Sigmoid colon (tissue), 6 donors: ENCODE measurements at regions not wholly inside any gene's neighbourhood (a gene's known extent, or its start where the extent isn't known, plus 50 kb on each side); places are given as distances from the start of the nearest gene placed in this dataset.

Experiments used
- DNase-seq: peaks from one replicate; pipeline ENCODE4 v3.0.0-alpha.2; 2019
- H3K27ac ChIP-seq, 4 donors: fragments of 200-600 bp; sonication (generic); one replicate each; pipeline ENCODE4 v1.5.1; 2016 to 2019; ENCODE audit warnings: mild to moderate bottlenecking in 1 of 4
- H3K27me3 ChIP-seq, 3 donors: fragments of 200-600 bp; sonication (generic); one replicate each; pipeline ENCODE4 v1.5.1; 2019; ENCODE audit warnings: mild to moderate bottlenecking in 1 of 3
- H3K36me3 ChIP-seq, 4 donors: fragments of 200-600 bp; sonication (generic); one replicate each; pipeline ENCODE4 v1.5.1; 2016 to 2019
- H3K4me1 ChIP-seq, 4 donors: fragments of 200-600 bp; sonication (generic); one replicate each; pipeline ENCODE4 v1.5.1; 2017 to 2019
- H3K4me3 ChIP-seq, 4 donors: fragments of 200-600 bp; sonication (generic); one replicate each; pipeline ENCODE4 v1.5.1; 2017 to 2019; ENCODE audit warnings: mild to moderate bottlenecking in 2 of 4, moderate library complexity in 1 of 4
- H3K9me3 ChIP-seq, 4 donors: fragments of 200-600 bp in 3 of 4; sonication (generic) in 3 of 4; one replicate each; pipeline versions ENCODE4 v1.5.1 to v1.6.1; 2013 to 2019
- CTCF ChIP-seq, 4 experiments: fragments of 450-650 bp in 3 of 4; fragments of 200-600 bp in 1 of 4; IDR thresholded peaks; one replicate each; pipeline ENCODE4 v1.5.1; 2016 to 2019; ENCODE audit warnings: antibody characterized with exemption in 4 of 4, mild to moderate bottlenecking in 3 of 4, moderate library complexity in 2 of 4
- EP300 ChIP-seq, 4 donors: sonication (generic); formaldehyde crosslinking; IDR thresholded peaks; one replicate each; pipeline ENCODE4 v1.6.1; 2017; ENCODE audit warnings: antibody characterized with exemption in 4 of 4
- POLR2A ChIP-seq, 2 donors: fragments of 450-650 bp; IDR thresholded peaks; one replicate each; pipeline ENCODE4 v1.6.1; 2016; ENCODE audit warnings: antibody characterized with exemption in 2 of 2, mild to moderate bottlenecking in 2 of 2, moderate library complexity in 2 of 2
- POLR2AphosphoS5 ChIP-seq, 4 donors: sonication (generic); formaldehyde crosslinking; IDR thresholded peaks; one replicate each; pipeline ENCODE4 v1.6.1; 2017; ENCODE audit warnings: antibody characterized with exemption in 4 of 4
- whole genome bisulfite sequencing, 2 donors: extraction: QIAGEN DNeasy Blood & Tissue Kit; methylation state at CpG; one replicate each; pipeline ENCODE4 v1.1.7; 2013; 5-methylcytosine and 5-hydroxymethylcytosine counted together
- intact Hi-C: fragments of 100-400 bp; cut with DNase I; formaldehyde crosslinking; loops from one replicate; pipeline ENCODE4 v1.15.1; 2023
- donor health status: healthy with polysubstance abuse.
- donor health status: healthy.

DNA sequence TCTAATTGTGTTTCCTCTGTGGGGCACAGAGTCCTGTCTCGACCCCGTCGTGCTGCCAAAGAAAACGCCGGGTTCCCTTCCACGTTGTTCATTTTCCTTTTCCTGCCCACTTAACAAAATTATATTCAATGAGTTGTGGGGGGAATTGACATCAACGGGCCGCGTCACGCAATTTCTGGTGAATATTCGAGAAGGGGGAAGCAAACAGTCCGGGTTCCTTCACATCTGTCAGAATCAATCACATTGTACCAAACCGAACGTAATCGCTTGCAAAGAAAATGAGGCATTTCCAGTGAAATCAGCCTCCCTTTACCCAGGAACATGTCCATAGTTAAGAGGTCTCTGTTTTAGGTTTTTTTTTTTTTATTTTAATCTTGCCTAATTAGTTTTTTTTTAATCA, 243.5 kb downstream of the SHOX start:
- no peak overlapping the region for H3K27ac ChIP-seq
- no peaks in the 10 kb centered on the region for H3K4me1 ChIP-seq
- intact Hi-C loops: no loop called here
- H3K27me3 ChIP-seq: peaks cover 0 to 7% (median 4%) of the 10 kb centered on the region in 3 donors
- no peaks in the 10 kb centered on the region for H3K36me3 ChIP-seq
- no peak overlapping the region for H3K4me3 ChIP-seq
- TF ChIP-seq POLR2AphosphoS5 (IDR thresholded peaks at IDR 0.05): no peak
- peaks cover 0 to 4% (median 0%) of the 10 kb centered on the region in 4 donors for H3K9me3 ChIP-seq
- no peak for DNase-seq
- WGBS, 2 donors: 47 to 87% methylated on average over 15 of the region's 15 CpGs

- intact Hi-C loops: no loop called here
- no peak overlapping the region for H3K4me3 ChIP-seq
- H3K27me3 ChIP-seq: peaks cover 2 to 13% (median 6%) of the 10 kb centered on the region in 3 donors
- WGBS, 2 donors: 85 to 94% methylated on average over 7 of the region's 7 CpGs
- no peaks in the 10 kb centered on the region for H3K4me1 ChIP-seq
- no peaks in the 10 kb centered on the region for H3K36me3 ChIP-seq
- peaks cover 0 to 4% (median 0%) of the 10 kb centered on the region in 4 donors for H3K9me3 ChIP-seq
- no peak overlapping the region for H3K27ac ChIP-seq
- DNase-seq: no peak
- TF ChIP-seq POLR2AphosphoS5 (IDR thresholded peaks at IDR 0.05) (no peak), CTCF (IDR thresholded peaks at IDR 0.05) (no peak), POLR2A (IDR thresholded peaks at IDR 0.05) (no peak), EP300 (IDR thresholded peaks at IDR 0.05) (no peak)
Measured at GRCh38 chrX:873016-873415, 242.4 kb downstream of the SHOX start.

GRCh38 chrX:872090-872489, 241.5 kb downstream of the SHOX start:
- Histone ChIP-seq H3K9me3 (no peaks in the 10 kb centered on the region), H3K4me3 (no peak overlapping the region), H3K27ac (no peak overlapping the region), H3K36me3 (no peaks in the 10 kb centered on the region), H3K4me1 (no peaks in the 10 kb centered on the region), H3K27me3 (peaks cover 6 to 22% (median 8%) of the 10 kb centered on the region in 3 donors)
- DNase-seq: no peak
- intact Hi-C loops: no loop called here
- 92 to 97% methylated on average over 19 of the region's 19 CpGs for WGBS, 2 donors
- TF ChIP-seq CTCF (IDR thresholded peaks at IDR 0.05) (no peak), EP300 (IDR thresholded peaks at IDR 0.05) (no peak), POLR2AphosphoS5 (IDR thresholded peaks at IDR 0.05) (no peak), POLR2A (IDR thresholded peaks at IDR 0.05) (no peak)

DNA sequence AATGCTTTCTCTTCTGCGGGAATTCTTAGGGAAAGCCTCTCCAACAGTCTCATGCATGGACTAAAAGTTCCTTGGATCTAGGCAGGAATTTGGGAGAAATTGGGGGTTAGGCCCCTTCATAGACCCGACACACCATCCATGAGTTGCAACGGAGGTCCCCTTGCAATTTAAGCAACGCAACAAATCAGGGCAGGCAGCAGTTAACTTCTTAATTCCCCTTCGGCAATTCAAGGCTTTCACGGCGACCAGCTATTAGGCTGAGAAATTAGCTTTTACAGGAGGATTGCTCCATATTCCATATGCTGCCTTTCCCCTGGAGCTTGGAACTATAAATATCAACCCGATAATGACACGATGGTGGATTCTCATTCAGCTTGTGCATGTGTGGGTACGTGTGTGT, 241.0 kb downstream of the SHOX start:
- WGBS, 2 donors: 87 to 92% methylated on average over 10 of the region's 10 CpGs
- no peak for TF ChIP-seq CTCF (IDR thresholded peaks at IDR 0.05)
- no peak for TF ChIP-seq EP300 (IDR thresholded peaks at IDR 0.05)
- TF ChIP-seq POLR2A (IDR thresholded peaks at IDR 0.05): no peak
- TF ChIP-seq POLR2AphosphoS5 (IDR thresholded peaks at IDR 0.05): no peak
- Histone ChIP-seq H3K4me3 (no peak overlapping the region), H3K27ac (no peak overlapping the region), H3K27me3 (peaks cover 6 to 24% (median 8%) of the 10 kb centered on the region in 3 donors), H3K4me1 (no peaks in the 10 kb centered on the region), H3K9me3 (no peaks in the 10 kb centered on the region), H3K36me3 (no peaks in the 10 kb centered on the region)
- no peak for DNase-seq
- intact Hi-C loops: no loop called here

GRCh38 chrX:867966-868647, 237.5 kb downstream of the SHOX start:
- H3K27ac ChIP-seq: no peak overlapping the region

More at GRCh38 chrX:867966-868647, 237.5 kb downstream of the SHOX start:
- TF ChIP-seq POLR2A (IDR thresholded peaks at IDR 0.05): no peak
- TF ChIP-seq POLR2AphosphoS5 (IDR thresholded peaks at IDR 0.05): no peak
- TF ChIP-seq CTCF (IDR thresholded peaks at IDR 0.05): no peak
- no peak for TF ChIP-seq EP300 (IDR thresholded peaks at IDR 0.05)
- Histone ChIP-seq H3K4me1 (no peaks in the 10 kb centered on the region), H3K9me3 (peaks cover 0 to 6% (median 0%) of the 10 kb centered on the region in 4 donors), H3K36me3 (no peaks in the 10 kb centered on the region), H3K4me3 (no peak overlapping the region), H3K27me3 (peaks cover 6 to 29% (median 8%) of the 10 kb centered on the region in 3 donors)
- WGBS, 2 donors: 54 to 70% methylated on average over 18 of the region's 18 CpGs
- intact Hi-C loops: no loop called here
- DNase-seq: no peak
